ENCODE measurements at regions not wholly inside any gene's neighbourhood (a gene's known extent, or its start where the extent isn't known, plus 50 kb on each side); places are given as distances from the start of the nearest gene placed in this dataset.
A peak's percentile ranks its signal among the peaks of the same experiment; 100 is the strongest.

- DNase-seq = peak in 1 of 2 experiments; percentile 61
These were observed 219.6 kb downstream of the ARHGAP12 start for GRCh38 chr10:31709028-31709427.

GRCh38 chr10:31708474-31708873, 220.2 kb downstream of the ARHGAP12 start:
- DNase-seq = no peak

GRCh38 chr10:31708046-31708445, 220.6 kb downstream of the ARHGAP12 start:
- DNase-seq = no peak

- DNase-seq = no peak
These were observed 221.3 kb downstream of the ARHGAP12 start for GRCh38 chr10:31707093-31708039.

- DNase-seq = no peak
These were observed 222.1 kb downstream of the ARHGAP12 start for GRCh38 chr10:31706464-31707092.

GRCh38 chr10:31705136-31705535, 223.5 kb downstream of the ARHGAP12 start:
- DNase-seq = no peak

GRCh38 chr10:31704195-31704594, 224.4 kb downstream of the ARHGAP12 start:
- no peak for DNase-seq

- DNase-seq = no peak
These were observed 225.7 kb downstream of the ARHGAP12 start for GRCh38 chr10:31702954-31703353.

GRCh38 chr10:31702005-31702404, 226.6 kb downstream of the ARHGAP12 start:
- DNase-seq = no peak

- DNase-seq = no peak
These were observed 227.1 kb downstream of the ARHGAP12 start for GRCh38 chr10:31701546-31701945.

GRCh38 chr10:31700181-31700611, 228.4 kb downstream of the ARHGAP12 start:
- no peak for DNase-seq

GRCh38 chr10:31698181-31698830, 230.3 kb downstream of the ARHGAP12 start:
- no peak for DNase-seq

GRCh38 chr10:31697271-31698180, 231.1 kb downstream of the ARHGAP12 start:
- DNase-seq = peak in 1 of 2 experiments; percentile 12

- no peak for DNase-seq
These were observed 233.4 kb downstream of the ARHGAP12 start for GRCh38 chr10:31694929-31695837.

- no peak for DNase-seq
These were observed 234.4 kb downstream of the ARHGAP12 start for GRCh38 chr10:31694126-31694685.

- DNase-seq = no peak
These were observed 235.1 kb downstream of the ARHGAP12 start for GRCh38 chr10:31693491-31693890.

- no peak for DNase-seq
These were observed 239.4 kb downstream of the ARHGAP12 start for GRCh38 chr10:31689233-31689632.

GRCh38 chr10:31687663-31688482, 240.8 kb downstream of the ARHGAP12 start:
- DNase-seq = no peak

GRCh38 chr10:31686599-31686998, 242.0 kb downstream of the ARHGAP12 start:
- no peak for DNase-seq

- no peak for DNase-seq
These were observed 244.9 kb downstream of the ARHGAP12 start for GRCh38 chr10:31683682-31684081.
